ENCODE measurements at regions not wholly inside any gene's neighbourhood (a gene's known extent, or its start where the extent isn't known, plus 50 kb on each side); places are given as distances from the start of the nearest gene placed in this dataset.
A peak's percentile ranks its signal among the peaks of the same experiment; 100 is the strongest.

DNA sequence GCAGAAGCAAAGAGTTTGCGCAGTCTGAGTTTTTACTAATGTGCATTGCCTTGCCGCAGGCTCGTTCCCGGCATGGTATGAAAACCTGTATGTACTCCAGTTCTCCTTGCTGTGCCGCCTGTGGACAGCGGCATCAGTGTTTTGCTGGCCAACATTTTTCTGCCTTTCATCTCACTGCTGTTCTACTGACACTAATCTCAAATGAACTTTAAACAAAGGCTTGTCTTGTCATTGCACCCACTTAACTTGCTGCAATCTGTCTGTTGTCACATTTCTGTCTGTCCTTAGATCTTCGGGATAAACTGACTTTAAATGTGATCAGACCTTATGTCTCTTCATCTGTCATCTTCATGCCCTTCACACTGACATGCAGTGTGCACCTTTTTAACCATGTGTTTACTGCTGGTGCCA, 71.7 kb upstream of the ZNRF2 start:
- peaks cover 3% of the 10 kb centered on the region for H3K27me3 Mint-ChIP-seq
- H3K27ac Mint-ChIP-seq = no peak overlapping the region

DNA sequence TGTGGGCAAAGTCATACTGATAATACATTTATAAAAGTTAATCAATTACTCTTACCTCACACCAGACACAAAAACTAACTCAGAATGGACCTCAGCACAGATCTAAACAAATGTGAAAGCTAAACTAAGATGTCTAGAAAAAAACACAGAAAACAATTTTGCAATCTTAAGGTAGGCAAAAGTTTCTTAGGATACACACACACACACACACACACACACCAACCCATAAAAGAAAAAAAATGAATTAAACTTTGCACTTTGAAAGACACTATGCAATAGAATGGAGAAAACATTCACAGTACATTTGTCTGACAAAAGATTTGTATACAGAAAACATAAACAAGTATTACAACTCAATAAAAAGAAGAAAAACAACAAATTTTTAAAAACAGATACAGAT, 70.8 kb upstream of the ZNRF2 start:
- Mint-ChIP-seq H3K9me3 (no peaks in the 10 kb centered on the region), H3K4me1 (no peaks in the 10 kb centered on the region), H3K36me3 (no peaks in the 10 kb centered on the region), H3K4me3 (no peak overlapping the region), H3K27ac (no peak overlapping the region), H3K27me3 (peaks cover 3% of the 10 kb centered on the region)
- no peak for DNase-seq

More for the DNA sequence above, 71.7 kb upstream of the ZNRF2 start:
- Mint-ChIP-seq H3K9me3 (no peaks in the 10 kb centered on the region), H3K36me3 (no peaks in the 10 kb centered on the region), H3K4me1 (no peaks in the 10 kb centered on the region), H3K4me3 (no peak overlapping the region)
- DNase-seq = no peak

GRCh38 chr7:30214651-30215137, 69.7 kb upstream of the ZNRF2 start:
- Mint-ChIP-seq H3K36me3 (no peaks in the 10 kb centered on the region), H3K4me1 (no peaks in the 10 kb centered on the region), H3K27ac (no peak overlapping the region), H3K9me3 (no peaks in the 10 kb centered on the region), H3K27me3 (peaks cover 3% of the 10 kb centered on the region), H3K4me3 (no peak overlapping the region)
- no peak for DNase-seq

GRCh38 chr7:30221764-30222163, 62.6 kb upstream of the ZNRF2 start:
- Mint-ChIP-seq H3K36me3 (no peaks in the 10 kb centered on the region), H3K27ac (no peak overlapping the region), H3K4me1 (peaks cover 7% of the 10 kb centered on the region), H3K9me3 (no peaks in the 10 kb centered on the region), H3K4me3 (no peak overlapping the region), H3K27me3 (no peaks in the 10 kb centered on the region)
- DNase-seq = no peak

- Mint-ChIP-seq H3K27ac (no peak overlapping the region), H3K9me3 (no peaks in the 10 kb centered on the region), H3K36me3 (no peaks in the 10 kb centered on the region), H3K4me3 (no peak overlapping the region), H3K4me1 (peaks cover 7% of the 10 kb centered on the region), H3K27me3 (no peaks in the 10 kb centered on the region)
- DNase-seq = no peak
Measured at GRCh38 chr7:30222515-30223215, 61.7 kb upstream of the ZNRF2 start.

- Mint-ChIP-seq H3K4me3 (no peak overlapping the region), H3K36me3 (no peaks in the 10 kb centered on the region), H3K27me3 (no peaks in the 10 kb centered on the region), H3K27ac (no peak overlapping the region), H3K4me1 (peaks cover 7% of the 10 kb centered on the region), H3K9me3 (no peaks in the 10 kb centered on the region)
- no peak for DNase-seq
Measured at GRCh38 chr7:30223896-30224295, 60.5 kb upstream of the ZNRF2 start.

DNA sequence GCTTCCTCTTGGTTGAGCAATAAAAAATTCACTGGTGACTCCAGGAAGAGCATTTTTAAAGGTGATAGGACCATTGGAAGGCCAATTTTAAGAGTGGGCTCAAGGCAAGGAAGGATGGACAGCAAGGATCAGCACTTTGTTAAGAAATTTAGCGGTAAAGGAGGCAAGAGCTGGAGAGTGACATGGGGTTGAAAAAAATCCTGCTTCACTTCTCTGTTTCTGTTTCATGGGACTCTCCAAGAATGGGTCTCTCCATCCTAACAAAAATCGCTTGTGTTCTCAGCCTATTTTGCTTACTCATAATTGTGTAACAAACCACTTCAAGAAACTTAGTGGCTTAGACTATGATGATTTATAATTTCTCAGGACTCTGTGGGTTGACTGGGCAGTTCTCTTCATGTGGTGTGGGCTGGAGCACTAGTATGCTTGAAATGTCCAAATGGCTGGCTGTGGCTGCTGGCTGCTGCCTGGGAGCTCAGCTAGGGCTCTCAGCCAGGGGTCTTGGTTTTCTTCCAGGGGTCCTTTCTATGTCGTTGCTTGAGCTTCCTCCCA, 59.8 kb upstream of the ZNRF2 start:
- no peak for DNase-seq
- Mint-ChIP-seq H3K27ac (no peak overlapping the region), H3K4me1 (peaks cover 7% of the 10 kb centered on the region), H3K36me3 (no peaks in the 10 kb centered on the region), H3K4me3 (no peak overlapping the region), H3K9me3 (no peaks in the 10 kb centered on the region), H3K27me3 (no peaks in the 10 kb centered on the region)

- no peak overlapping the region for H3K4me3 Mint-ChIP-seq
Measured at GRCh38 chr7:30225863-30226613, 58.4 kb upstream of the ZNRF2 start.

DNA sequence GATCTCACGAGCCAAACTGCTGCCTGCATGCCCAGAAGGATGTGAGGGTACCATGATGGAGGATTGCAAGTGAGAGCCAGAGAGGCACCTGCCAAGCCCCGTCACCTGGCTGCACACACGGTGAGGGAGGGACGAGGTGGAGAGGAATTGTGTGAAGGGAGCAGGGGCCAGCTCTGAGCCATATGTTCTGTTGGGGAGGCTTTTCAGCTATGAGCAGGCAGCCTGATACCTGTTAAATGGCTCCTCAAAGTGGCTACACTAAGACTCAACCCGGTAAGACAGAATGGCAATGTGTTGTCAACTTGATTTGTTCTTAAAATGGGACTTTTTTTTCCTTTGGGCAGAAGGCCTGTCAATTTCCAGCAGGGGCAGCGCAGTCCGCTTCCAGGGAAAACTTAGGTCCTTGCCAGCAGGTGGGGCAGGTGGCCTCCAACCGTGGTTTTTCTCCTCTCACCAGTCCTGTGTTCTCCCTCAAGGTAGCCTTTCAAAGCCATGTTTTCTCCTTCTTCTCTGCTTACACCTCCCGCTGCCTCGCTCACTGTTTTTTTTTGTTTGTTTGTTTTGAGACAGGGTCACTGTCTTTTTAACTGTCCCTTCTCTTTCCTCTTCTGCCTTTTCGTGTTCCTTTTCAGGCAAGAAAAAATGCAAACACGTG, 57.7 kb upstream of the ZNRF2 start:
- Mint-ChIP-seq H3K4me1 (peaks cover 7% of the 10 kb centered on the region), H3K36me3 (no peaks in the 10 kb centered on the region), H3K27ac (no peak overlapping the region), H3K27me3 (no peaks in the 10 kb centered on the region), H3K4me3 (no peak overlapping the region), H3K9me3 (no peaks in the 10 kb centered on the region)
- DNase-seq = no peak

More at GRCh38 chr7:30225863-30226613, 58.4 kb upstream of the ZNRF2 start:
- peak overlapping the region; percentile 46 for H3K27ac Mint-ChIP-seq
- H3K9me3 Mint-ChIP-seq = no peaks in the 10 kb centered on the region
- H3K4me1 Mint-ChIP-seq = peaks cover 7% of the 10 kb centered on the region
- peak; percentile 10 for DNase-seq
- H3K36me3 Mint-ChIP-seq = no peaks in the 10 kb centered on the region
- no peaks in the 10 kb centered on the region for H3K27me3 Mint-ChIP-seq

GRCh38 chr7:30231271-30231670, 53.1 kb upstream of the ZNRF2 start:
- H3K36me3 Mint-ChIP-seq = no peaks in the 10 kb centered on the region
- no peaks in the 10 kb centered on the region for H3K4me1 Mint-ChIP-seq
- H3K4me3 Mint-ChIP-seq = no peak overlapping the region
- H3K27me3 Mint-ChIP-seq = no peaks in the 10 kb centered on the region
- no peak overlapping the region for H3K27ac Mint-ChIP-seq
- H3K9me3 Mint-ChIP-seq = no peaks in the 10 kb centered on the region
- DNase-seq = no peak

GRCh38 chr7:30232391-30232790, 52.0 kb upstream of the ZNRF2 start:
- Mint-ChIP-seq H3K36me3 (no peaks in the 10 kb centered on the region), H3K9me3 (no peaks in the 10 kb centered on the region), H3K4me3 (no peak overlapping the region), H3K27me3 (peaks cover 3% of the 10 kb centered on the region), H3K4me1 (no peaks in the 10 kb centered on the region), H3K27ac (no peak overlapping the region)
- no peak for DNase-seq

All from activated naive CD8-positive, alpha-beta T cell treated with anti-CD3 and anti-CD28 coated beads for 36 hours (primary cell).